ENCODE measurements at regions not wholly inside any gene's neighbourhood (a gene's known extent, or its start where the extent isn't known, plus 50 kb on each side); places are given as distances from the start of the nearest gene placed in this dataset.

DNA sequence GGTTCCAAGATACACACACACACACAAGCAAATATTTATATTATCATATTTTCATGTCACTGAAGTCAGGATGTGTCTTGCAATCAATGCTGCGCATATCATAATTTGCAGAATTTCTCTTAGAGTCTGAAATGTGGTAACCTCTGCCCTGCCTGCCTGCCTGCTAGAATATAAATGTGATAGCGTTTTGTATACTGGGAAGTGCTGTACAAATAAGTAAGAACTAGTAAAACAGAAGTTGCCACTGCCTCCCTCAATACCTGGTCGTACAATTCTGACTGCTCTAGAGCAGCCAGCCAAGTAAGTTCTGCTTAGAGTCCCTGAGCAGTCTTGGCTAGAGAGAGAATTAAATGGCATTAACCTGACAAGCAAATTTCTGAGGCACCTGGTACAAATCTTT lies 83.9 kb upstream of the NTF3 start:
- no peak for FAIRE-seq

More for the DNA sequence above, 83.9 kb upstream of the NTF3 start:
- H3K4me3 ChIP-seq (replicated peaks in 1 of 3; ENCODE audit: insufficient read depth in 1 of 3, low read depth in 1 of 3, low read length in 3 of 3), result no peak overlapping the region
- H3K9me1 ChIP-seq (replicated peaks; ENCODE audit: control insufficient read depth, extremely low read depth, insufficient read depth, low read length), result no peaks in the 10 kb centered on the region
- no peaks in the 10 kb centered on the region for H3K79me2 ChIP-seq (ENCODE audit: control insufficient read depth, insufficient read depth, low read length)
- H3K4me2 ChIP-seq (ENCODE audit: insufficient read depth, low read length), result no peak overlapping the region
- peaks cover 0 to 2% of the 10 kb centered on the region in 2 experiments for H3K27me3 ChIP-seq (ENCODE audit: control insufficient read depth in 2 of 2, insufficient read depth in 2 of 2, low read length in 2 of 2)
- H3K4me1 ChIP-seq (ENCODE audit: control insufficient read depth, extremely low read depth, insufficient read depth, low read length), result no peaks in the 10 kb centered on the region
- no TSS peak for BruUV-seq (replicated peaks)
- no peaks in the 10 kb centered on the region for H4K20me1 ChIP-seq (replicated peaks; ENCODE audit: control insufficient read depth, extremely low read depth, insufficient read depth, low read length)
- no peaks in the 10 kb centered on the region for H3K36me3 ChIP-seq (ENCODE audit: control insufficient read depth in 2 of 2, extremely low read depth in 1 of 2, insufficient read depth in 2 of 2, low read length in 2 of 2)
- H3K27ac ChIP-seq (ENCODE audit: insufficient read depth, low read depth, low read length), result no peak overlapping the region
- no peaks in the 10 kb centered on the region for H3K9me3 ChIP-seq (replicated peaks; ENCODE audit: control insufficient read depth, insufficient read depth, low read length)
- intact Hi-C loops (cut with micrococcal nuclease), result no loop called here
- DNase-seq (ENCODE audit: low read depth, low spot score), result no peak
- TF ChIP-seq POLR2AphosphoS5 (IDR thresholded peaks at IDR 0.05; ENCODE audit: insufficient read depth, low read depth, low read length), result no peak
- TF ChIP-seq, protein P1, sequence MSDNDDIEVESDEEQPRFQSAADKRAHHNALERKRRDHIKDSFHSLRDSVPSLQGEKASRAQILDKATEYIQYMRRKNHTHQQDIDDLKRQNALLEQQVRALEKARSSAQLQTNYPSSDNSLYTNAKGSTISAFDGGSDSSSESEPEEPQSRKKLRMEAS (IDR thresholded peaks at IDR 0.05; ENCODE audit: insufficient read depth, insufficient read length), result no peak
- TF ChIP-seq POLR2A (IDR thresholded peaks at IDR 0.05; ENCODE audit: low read depth, low read length), result no peak
- TF ChIP-seq JUN (IDR thresholded peaks at IDR 0.05; ENCODE audit: borderline replicate concordance, insufficient read depth, insufficient read length, low read depth), result no peak
- TF ChIP-seq GATA2 (IDR thresholded peaks at IDR 0.05; ENCODE audit: insufficient read depth, insufficient read length, low read depth, low read length), result no peak
- TF ChIP-seq, protein P2, sequence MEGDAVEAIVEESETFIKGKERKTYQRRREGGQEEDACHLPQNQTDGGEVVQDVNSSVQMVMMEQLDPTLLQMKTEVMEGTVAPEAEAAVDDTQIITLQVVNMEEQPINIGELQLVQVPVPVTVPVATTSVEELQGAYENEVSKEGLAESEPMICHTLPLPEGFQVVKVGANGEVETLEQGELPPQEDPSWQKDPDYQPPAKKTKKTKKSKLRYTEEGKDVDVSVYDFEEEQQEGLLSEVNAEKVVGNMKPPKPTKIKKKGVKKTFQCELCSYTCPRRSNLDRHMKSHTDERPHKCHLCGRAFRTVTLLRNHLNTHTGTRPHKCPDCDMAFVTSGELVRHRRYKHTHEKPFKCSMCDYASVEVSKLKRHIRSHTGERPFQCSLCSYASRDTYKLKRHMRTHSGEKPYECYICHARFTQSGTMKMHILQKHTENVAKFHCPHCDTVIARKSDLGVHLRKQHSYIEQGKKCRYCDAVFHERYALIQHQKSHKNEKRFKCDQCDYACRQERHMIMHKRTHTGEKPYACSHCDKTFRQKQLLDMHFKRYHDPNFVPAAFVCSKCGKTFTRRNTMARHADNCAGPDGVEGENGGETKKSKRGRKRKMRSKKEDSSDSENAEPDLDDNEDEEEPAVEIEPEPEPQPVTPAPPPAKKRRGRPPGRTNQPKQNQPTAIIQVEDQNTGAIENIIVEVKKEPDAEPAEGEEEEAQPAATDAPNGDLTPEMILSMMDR (IDR thresholded peaks at IDR 0.05; ENCODE audit: extremely low read depth in 1 of 2, insufficient read depth in 1 of 2, low read depth in 1 of 2, low read length in 2 of 2), result no peak
- TF ChIP-seq EZH2 (IDR thresholded peaks at IDR 0.05; ENCODE audit: borderline replicate concordance, low read depth, low read length, severe bottlenecking), result no peak
- no peak for TF ChIP-seq FOS (IDR thresholded peaks at IDR 0.05; ENCODE audit: borderline replicate concordance, insufficient read depth, low read length)
- TF ChIP-seq MYC (IDR thresholded peaks at IDR 0.05; ENCODE audit: low read depth, low read length), result no peak
- dilution Hi-C loops (cut with MboI; ENCODE audit: extremely low pct_ligation_motif_present, low sequenced_read_pairs), result no loop called here
- no peak overlapping the region for H2AFZ ChIP-seq (ENCODE audit: low read depth, low read length)
- POLR2A ChIA-PET, result no interaction called here
- no peak overlapping the region for H3K9ac ChIP-seq (replicated peaks; ENCODE audit: extremely low read depth, insufficient read depth, low read length)
- CTCF ChIA-PET, result no interaction called here

Data from endothelial cell of umbilical vein (primary cell).